ENCODE measurements at regions not wholly inside any gene's neighbourhood (a gene's known extent, or its start where the extent isn't known, plus 50 kb on each side); places are given as distances from the start of the nearest gene placed in this dataset.
"Not testable (repeated sequence)": the region's sequence is repeated elsewhere in the genome, so short reads cannot be mapped to it uniquely, and the experiment has no call there.

- ATAC-seq (ENCODE audit: low FRiP score) (no peak), DNase-seq (ENCODE audit: low spot score) (no peak)
- TF ChIP-seq CTCF (IDR thresholded peaks at IDR 0.05) = no peak
These were observed 243.8 kb upstream of the BTG1 start for GRCh38 chr12:92389466-92389865.

GRCh38 chr12:92385296-92385695 is 239.7 kb upstream of the BTG1 start:
- DNase-seq (ENCODE audit: low spot score) (no peak), ATAC-seq (ENCODE audit: low FRiP score) (no peak)
- no peak for TF ChIP-seq CTCF (IDR thresholded peaks at IDR 0.05)

- ATAC-seq (ENCODE audit: low FRiP score) (no peak), DNase-seq (ENCODE audit: low spot score) (no peak)
- no peak for TF ChIP-seq CTCF (IDR thresholded peaks at IDR 0.05)
These were observed 238.9 kb upstream of the BTG1 start for GRCh38 chr12:92384571-92384970.

- DNase-seq (ENCODE audit: low spot score) (no peak), ATAC-seq (ENCODE audit: low FRiP score) (no peak)
- no peak for TF ChIP-seq CTCF (IDR thresholded peaks at IDR 0.05)
These were observed 236.8 kb upstream of the BTG1 start for GRCh38 chr12:92382383-92382878.

GRCh38 chr12:92381856-92382255 is 236.2 kb upstream of the BTG1 start:
- no peak for DNase-seq (ENCODE audit: low spot score)
- TF ChIP-seq CTCF (IDR thresholded peaks at IDR 0.05) = no peak

GRCh38 chr12:92378682-92379479 is 233.2 kb upstream of the BTG1 start:
- ATAC-seq (ENCODE audit: low FRiP score) (no peak), DNase-seq (ENCODE audit: low spot score) (no peak)
- TF ChIP-seq CTCF (IDR thresholded peaks at IDR 0.05) = no peak

More at GRCh38 chr12:92381856-92382255, 236.2 kb upstream of the BTG1 start:
- no peak for ATAC-seq (ENCODE audit: low FRiP score)

- DNase-seq (ENCODE audit: low spot score); ATAC-seq (ENCODE audit: low FRiP score): not testable (repeated sequence)
These were observed 229.9 kb upstream of the BTG1 start for GRCh38 chr12:92375504-92375903.
